GM23248 (cell line): ENCODE measurements at regions not wholly inside any gene's neighbourhood (a gene's known extent, or its start where the extent isn't known, plus 50 kb on each side); places are given as distances from the start of the nearest gene placed in this dataset.

ENCODE experiments used
- DNase-seq: peaks from one replicate; pipeline ENCODE4 v3.0.0-alpha.2; 2015
- H2AFZ ChIP-seq: fragments of 200-600 bp; sonication (generic); 2 replicates; pipeline ENCODE4 v1.6.1; 2016; ENCODE audit warnings: antibody characterized with exemption
- H3F3A ChIP-seq: fragments of 200-600 bp; sonication (generic); 2 replicates; pipeline ENCODE4 v1.6.1; 2016; ENCODE audit warnings: mild to moderate bottlenecking, antibody characterized with exemption, mixed run types; ENCODE audit not compliant: insufficient read depth
- H3K27ac ChIP-seq: fragments of 200-600 bp; sonication (generic); 2 replicates; pipeline ENCODE4 v1.5.1; 2016; ENCODE audit warnings: mild to moderate bottlenecking
- H3K27me3 ChIP-seq: fragments of 200-600 bp; sonication (generic); replicated peaks from 2 replicates; pipeline ENCODE4 v1.6.1; 2016; ENCODE audit warnings: mild to moderate bottlenecking; ENCODE audit not compliant: insufficient read depth
- H3K36me3 ChIP-seq: fragments of 200-600 bp; sonication (generic); 2 replicates; pipeline ENCODE4 v1.6.1; 2016; ENCODE audit warnings: low read depth, mild to moderate bottlenecking
- H3K4me1 ChIP-seq: fragments of 200-600 bp; sonication (generic); 2 replicates; pipeline ENCODE4 v1.6.1; 2016; ENCODE audit warnings: mild to moderate bottlenecking; ENCODE audit not compliant: insufficient read depth
- H3K4me2 ChIP-seq: fragments of 200-600 bp; sonication (generic); one replicate; pipeline ENCODE4 v1.6.1; 2016; ENCODE audit warnings: mild to moderate bottlenecking; ENCODE audit not compliant: unreplicated experiment
- H3K4me3 ChIP-seq: fragments of 200-600 bp; sonication (generic); 2 replicates; pipeline ENCODE4 v1.5.1; 2016; ENCODE audit warnings: mild to moderate bottlenecking
- H3K79me2 ChIP-seq: fragments of 200-600 bp; sonication (generic); 2 replicates; pipeline ENCODE4 v1.6.1; 2016; ENCODE audit warnings: mild to moderate bottlenecking; ENCODE audit not compliant: insufficient read depth
- H3K9ac ChIP-seq: fragments of 200-600 bp; sonication (generic); 2 replicates; pipeline ENCODE4 v1.6.1; 2016; ENCODE audit warnings: mild to moderate bottlenecking
- H3K9me2 ChIP-seq: fragments of 200-600 bp; sonication (generic); 2 replicates; pipeline ENCODE4 v1.6.1; 2016; ENCODE audit warnings: mixed run types, mild to moderate bottlenecking, moderate library complexity; ENCODE audit not compliant: insufficient read depth
- H3K9me3 ChIP-seq: fragments of 200-600 bp; sonication (generic); one replicate; pipeline ENCODE4 v1.6.1; 2017; ENCODE audit warnings: low read depth
- H4K20me1 ChIP-seq: fragments of 200-600 bp; sonication (generic); 2 replicates; pipeline ENCODE4 v1.6.0; 2016; ENCODE audit not compliant: insufficient read depth
- EZH2 ChIP-seq: fragments of 200-600 bp; sonication (generic); IDR thresholded peaks from 2 replicates; pipeline ENCODE4 v1.6.1; 2018; ENCODE audit warnings: antibody characterized with exemption, mild to moderate bottlenecking; ENCODE audit not compliant: insufficient read depth, poor library complexity, severe bottlenecking
- EZH2phosphoT487 ChIP-seq: fragments of 200-600 bp; sonication (generic); IDR thresholded peaks from 2 replicates; pipeline ENCODE4 v1.6.1; 2018; ENCODE audit warnings: antibody characterized with exemption, moderate library complexity, mild to moderate bottlenecking, low read depth; ENCODE audit not compliant: insufficient read depth
- whole genome bisulfite sequencing, 2 experiments: methylation state at CpG; one replicate each; pipeline ENCODE4 v1.1.6; 2015 to 2017; ENCODE audit warnings: low lambda C conversion rate in 2 of 2, low coverage in 1 of 2; ENCODE audit errors: missing lambda C conversion rate in 2 of 2; 5-methylcytosine and 5-hydroxymethylcytosine counted together
- in situ Hi-C: fragments of 300-500 bp; cut with MboI; formaldehyde crosslinking; loops from 2 replicates; pipeline ENCODE4 v1.15.0; 2020

GRCh38 chr1:22212400-22213233, 69.7 kb upstream of the WNT4 start:
- H3K27me3 ChIP-seq, result peaks cover 75% of the 10 kb centered on the region
- no peak overlapping the region for H3K27ac ChIP-seq
- H3K9me2 ChIP-seq, result no peaks in the 10 kb centered on the region
- H3K36me3 ChIP-seq, result no peaks in the 10 kb centered on the region
- H4K20me1 ChIP-seq, result no peaks in the 10 kb centered on the region
- 65 to 77% methylated on average over 20 of the region's 20 CpGs for WGBS, 2 experiments
- H3F3A ChIP-seq, result no peaks in the 10 kb centered on the region
- no peak overlapping the region for H2AFZ ChIP-seq
- no peaks in the 10 kb centered on the region for H3K9me3 ChIP-seq
- DNase-seq, result no peak
- H3K79me2 ChIP-seq, result no peaks in the 10 kb centered on the region
- no peak overlapping the region for H3K4me3 ChIP-seq
- H3K4me2 ChIP-seq, result no peak overlapping the region
- in situ Hi-C loops, result no loop called here
- TF ChIP-seq EZH2phosphoT487 (no peak), EZH2 (no peak)
- H3K4me1 ChIP-seq, result no peaks in the 10 kb centered on the region
- H3K9ac ChIP-seq, result no peak overlapping the region

- Histone ChIP-seq H3K27ac (no peak overlapping the region), H3K4me1 (no peaks in the 10 kb centered on the region), H3K9me3 (no peaks in the 10 kb centered on the region), H3K4me3 (no peak overlapping the region), H3K9me2 (no peaks in the 10 kb centered on the region), H4K20me1 (no peaks in the 10 kb centered on the region), H2AFZ (no peak overlapping the region), H3K36me3 (no peaks in the 10 kb centered on the region), H3K4me2 (no peak overlapping the region), H3K9ac (no peak overlapping the region), H3K79me2 (no peaks in the 10 kb centered on the region), H3F3A (no peaks in the 10 kb centered on the region), H3K27me3 (peaks cover 49% of the 10 kb centered on the region)
- TF ChIP-seq EZH2 (no peak), EZH2phosphoT487 (no peak)
- in situ Hi-C loops, result no loop called here
- peak; percentile 13 for DNase-seq
- 27 to 35% methylated on average over 12 of the region's 12 CpGs for WGBS, 2 experiments
Observed at GRCh38 chr1:22216210-22216883, 73.5 kb upstream of the WNT4 start.

GRCh38 chr1:22216966-22217365, 74.1 kb upstream of the WNT4 start:
- no peak overlapping the region for H3K9ac ChIP-seq

GRCh38 chr1:22217811-22218460, 75.0 kb upstream of the WNT4 start:
- H3K36me3 ChIP-seq, result no peaks in the 10 kb centered on the region
- WGBS, 2 experiments, result 70 to 71% methylated on average over 19 of the region's 19 CpGs

More at GRCh38 chr1:22216966-22217365, 74.1 kb upstream of the WNT4 start:
- H3K4me1 ChIP-seq, result no peaks in the 10 kb centered on the region
- no peak overlapping the region for H3K4me2 ChIP-seq
- no peaks in the 10 kb centered on the region for H3K79me2 ChIP-seq
- WGBS, 2 experiments, result 33 to 40% methylated on average over 3 of the region's 3 CpGs
- no peaks in the 10 kb centered on the region for H3K9me2 ChIP-seq
- peaks cover 48% of the 10 kb centered on the region for H3K27me3 ChIP-seq
- H3K9me3 ChIP-seq, result no peaks in the 10 kb centered on the region
- no peaks in the 10 kb centered on the region for H4K20me1 ChIP-seq
- H3F3A ChIP-seq, result no peaks in the 10 kb centered on the region
- no peaks in the 10 kb centered on the region for H3K36me3 ChIP-seq
- no peak for TF ChIP-seq EZH2
- no peak for TF ChIP-seq EZH2phosphoT487
- in situ Hi-C loops, result no loop called here
- DNase-seq, result no peak
- H3K27ac ChIP-seq, result no peak overlapping the region
- H3K4me3 ChIP-seq, result no peak overlapping the region
- H2AFZ ChIP-seq, result no peak overlapping the region

More at GRCh38 chr1:22217811-22218460, 75.0 kb upstream of the WNT4 start:
- Histone ChIP-seq H3K9ac (no peak overlapping the region), H3K27me3 (peaks cover 42% of the 10 kb centered on the region), H3K4me1 (no peaks in the 10 kb centered on the region), H3F3A (no peaks in the 10 kb centered on the region), H2AFZ (no peak overlapping the region), H4K20me1 (no peaks in the 10 kb centered on the region), H3K4me3 (no peak overlapping the region), H3K9me3 (no peaks in the 10 kb centered on the region), H3K9me2 (no peaks in the 10 kb centered on the region), H3K79me2 (no peaks in the 10 kb centered on the region), H3K27ac (no peak overlapping the region), H3K4me2 (no peak overlapping the region)
- TF ChIP-seq EZH2 (no peak), EZH2phosphoT487 (no peak)
- DNase-seq, result no peak
- in situ Hi-C loops, result no loop called here
